ENCODE measurements at regions not wholly inside any gene's neighbourhood (a gene's known extent, or its start where the extent isn't known, plus 50 kb on each side); places are given as distances from the start of the nearest gene placed in this dataset.

DNA sequence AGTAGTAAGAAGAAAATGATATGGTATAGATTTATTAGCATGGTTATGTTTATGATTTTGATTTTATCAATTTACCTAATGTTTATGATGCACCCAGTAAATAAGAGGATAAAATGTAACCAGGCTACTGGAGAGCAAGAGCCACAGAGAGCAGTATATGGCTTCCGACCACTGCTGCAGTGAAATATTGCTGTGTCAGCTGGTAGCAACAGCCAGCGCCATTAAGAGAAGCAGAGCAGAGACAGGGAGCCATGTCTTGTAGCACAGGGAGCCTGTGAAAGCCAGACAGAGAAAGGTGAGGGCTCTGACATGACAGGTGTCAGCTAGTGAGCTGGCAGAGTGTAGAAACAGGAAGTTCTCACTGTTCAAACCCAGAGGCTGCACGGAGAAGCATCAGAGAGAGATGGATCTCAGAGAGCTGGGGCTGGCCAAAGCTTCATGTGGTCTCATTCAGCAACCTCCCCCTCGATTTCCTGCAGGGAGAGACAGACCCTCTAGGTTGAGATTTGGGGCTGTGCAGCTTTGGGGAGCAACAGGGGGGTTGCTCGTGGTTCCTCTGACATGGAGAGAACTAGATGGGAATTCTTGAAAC lies 202.1 kb downstream of the MED10 start:
- TF ChIP-seq POLR2AphosphoS5 (IDR thresholded peaks at IDR 0.05): no peak
- no peak for TF ChIP-seq POLR2A (IDR thresholded peaks at IDR 0.05)

Measured in breast epithelium (tissue), 3 donors.